Activated naive CD4-positive, alpha-beta T cell treated with Interleukin-2 at 50 U/mL for 16 hours (primary cell): ENCODE measurements at regions not wholly inside any gene's neighbourhood (a gene's known extent, or its start where the extent isn't known, plus 50 kb on each side); places are given as distances from the start of the nearest gene placed in this dataset.

ENCODE experiments used
- DNase-seq: peaks from one replicate; pipeline ENCODE4 v3.0.0-alpha.2; 2020

GRCh38 chr16:77555126-77555525, 120.3 kb upstream of the ADAMTS18 start:
- no peak for DNase-seq

- DNase-seq, result no peak
Observed at GRCh38 chr16:77555791-77556190, 121.0 kb upstream of the ADAMTS18 start.

GRCh38 chr16:77556201-77556873, 121.5 kb upstream of the ADAMTS18 start:
- DNase-seq, result no peak

- no peak for DNase-seq
Observed at GRCh38 chr16:77557385-77557784, 122.6 kb upstream of the ADAMTS18 start.

- no peak for DNase-seq
Observed at GRCh38 chr16:77558786-77559185, 124.0 kb upstream of the ADAMTS18 start.

GRCh38 chr16:77562497-77562896, 127.7 kb upstream of the ADAMTS18 start:
- DNase-seq, result no peak

GRCh38 chr16:77564791-77565390, 130.1 kb upstream of the ADAMTS18 start:
- no peak for DNase-seq

GRCh38 chr16:77569406-77569805, 134.6 kb upstream of the ADAMTS18 start:
- DNase-seq, result no peak

- no peak for DNase-seq
Observed at GRCh38 chr16:77570574-77570973, 135.7 kb upstream of the ADAMTS18 start.

GRCh38 chr16:77571115-77571862, 136.5 kb upstream of the ADAMTS18 start:
- DNase-seq, result no peak

GRCh38 chr16:77574867-77575624, 140.2 kb upstream of the ADAMTS18 start:
- no peak for DNase-seq

GRCh38 chr16:77579351-77579891, 142.9 kb upstream of the NUDT7 start:
- no peak for DNase-seq

- no peak for DNase-seq
Observed at GRCh38 chr16:77581706-77582105, 140.6 kb upstream of the NUDT7 start.

GRCh38 chr16:77584205-77584859, 138.0 kb upstream of the NUDT7 start:
- peak; percentile 32 for DNase-seq

GRCh38 chr16:77585379-77586251, 136.7 kb upstream of the NUDT7 start:
- DNase-seq, result no peak

GRCh38 chr16:77588389-77588788, 133.9 kb upstream of the NUDT7 start:
- DNase-seq, result no peak

- no peak for DNase-seq
Observed at GRCh38 chr16:77589071-77589765, 133.1 kb upstream of the NUDT7 start.

GRCh38 chr16:77590707-77591106, 131.6 kb upstream of the NUDT7 start:
- DNase-seq, result no peak

GRCh38 chr16:77591347-77591746, 131.0 kb upstream of the NUDT7 start:
- DNase-seq, result no peak

GRCh38 chr16:77592021-77592420, 130.3 kb upstream of the NUDT7 start:
- no peak for DNase-seq

- no peak for DNase-seq
Observed at GRCh38 chr16:77594057-77594456, 128.3 kb upstream of the NUDT7 start.
